NCI-H2171 (cell line): ENCODE measurements at regions not wholly inside any gene's neighbourhood (a gene's known extent, or its start where the extent isn't known, plus 50 kb on each side); places are given as distances from the start of the nearest gene placed in this dataset.

Experiments used
- DNase-seq: peaks from one replicate; lab custom pipeline; 2025; lab: John Stamatoyannopoulos, UW

DNA sequence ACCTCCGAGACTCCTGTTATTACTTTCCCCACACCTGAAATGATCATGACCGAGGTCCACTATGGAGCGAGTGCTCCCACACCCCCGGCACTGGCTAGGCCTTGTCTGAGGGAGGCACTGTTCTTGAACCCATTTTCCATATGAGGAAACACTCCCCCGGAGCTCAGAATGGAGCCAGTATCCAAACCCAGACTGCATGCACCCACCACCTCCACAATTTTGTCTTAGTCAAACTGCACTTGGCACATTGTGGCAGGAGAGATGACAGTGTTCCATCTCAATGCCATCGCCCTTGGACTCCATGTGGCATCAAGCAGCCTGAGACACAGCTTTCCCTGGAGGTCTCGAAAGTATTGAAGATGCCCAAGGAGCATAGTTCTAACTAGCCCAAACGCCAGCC lies 154.1 kb downstream of the NUP210 start:
- DNase-seq: no peak

DNA sequence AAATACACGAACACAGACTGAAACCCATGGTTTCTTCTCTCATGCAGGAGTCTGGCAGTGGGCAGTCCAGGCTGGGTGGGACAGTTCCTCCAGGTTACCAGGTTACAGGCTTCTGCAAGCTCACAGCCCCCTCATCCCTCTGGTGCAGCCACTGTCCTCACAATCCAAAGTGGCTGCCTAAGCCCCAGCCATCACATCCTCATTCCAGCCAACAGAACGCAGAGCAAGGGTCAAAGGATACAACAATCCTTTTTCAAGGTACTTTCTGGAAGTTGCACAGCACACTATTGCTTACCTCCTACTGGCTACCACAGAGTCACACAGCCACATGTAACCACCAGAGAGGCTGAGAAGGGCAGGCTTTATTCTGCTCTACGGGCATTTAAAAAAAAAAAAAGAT lies 154.6 kb downstream of the NUP210 start:
- no peak for DNase-seq

DNA sequence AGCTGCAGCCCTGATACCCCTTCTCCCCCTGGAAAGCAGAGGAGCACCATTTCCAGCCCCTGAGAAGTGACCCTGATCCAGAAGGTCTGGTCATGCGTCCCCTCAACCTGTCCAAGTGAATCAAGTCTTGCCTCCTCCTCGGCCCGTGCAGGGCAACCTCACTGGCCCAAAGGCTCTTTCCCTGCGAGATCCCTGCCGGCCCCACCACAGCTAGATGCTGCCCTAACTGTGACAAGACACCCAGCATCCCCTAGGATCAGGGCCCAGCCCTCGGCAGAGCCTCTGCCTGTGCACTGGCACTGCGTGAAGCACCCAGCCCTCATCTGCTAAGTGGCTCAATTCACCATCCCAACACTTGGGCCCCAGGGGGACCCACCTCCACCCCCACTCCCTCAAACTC lies 155.1 kb downstream of the NUP210 start:
- DNase-seq: no peak

DNA sequence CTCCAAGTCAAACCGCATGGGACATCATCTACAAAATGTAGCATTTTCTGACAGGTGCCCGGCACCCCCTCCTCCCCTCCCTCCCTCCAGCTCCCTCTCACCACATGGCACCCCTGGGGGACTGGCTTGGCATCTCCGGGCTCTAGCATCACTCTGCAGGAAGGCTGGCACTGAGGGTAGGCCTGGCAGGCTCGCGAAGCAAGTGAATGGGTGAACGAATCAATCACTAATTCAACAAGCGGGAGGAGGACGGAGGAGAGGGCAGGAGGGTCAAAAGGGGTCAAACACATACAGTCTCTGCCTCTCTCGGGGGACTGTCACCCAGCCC lies 155.7 kb downstream of the NUP210 start:
- no peak for DNase-seq

DNA sequence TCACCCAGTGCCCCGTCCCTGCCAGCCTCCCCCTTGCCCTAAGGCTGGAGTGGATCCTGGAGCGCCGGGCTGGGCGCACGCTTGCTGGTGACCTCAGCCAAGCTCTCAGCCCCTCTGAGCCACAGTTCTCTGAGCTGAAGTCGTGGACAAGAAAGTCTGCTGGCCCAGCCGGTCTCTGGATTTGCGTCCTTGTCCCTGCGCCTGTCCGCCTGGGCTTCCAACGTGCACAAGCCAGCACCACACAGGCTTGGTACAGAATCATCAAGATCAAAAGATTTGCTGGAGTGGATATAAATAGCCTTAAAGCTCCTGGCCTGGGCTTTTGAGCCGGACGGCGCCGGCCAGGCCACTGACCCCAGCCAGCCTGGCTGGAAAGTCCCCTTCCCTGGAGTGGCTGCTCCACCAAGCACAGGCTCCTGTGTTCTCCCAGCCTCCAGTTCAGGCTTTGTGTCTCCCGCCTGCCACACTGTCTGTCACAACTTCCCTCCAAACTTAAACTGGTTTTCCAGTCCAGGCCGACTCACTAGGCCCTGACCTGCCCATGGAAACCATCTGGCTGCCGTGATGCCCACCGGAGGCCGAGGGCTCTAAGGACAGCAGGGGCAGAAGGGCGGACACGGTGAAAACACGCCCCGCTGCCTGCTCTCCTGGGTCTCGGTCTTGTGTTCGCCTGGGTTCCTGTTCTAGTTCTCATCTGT lies 156.2 kb downstream of the NUP210 start:
- no peak for DNase-seq

DNA sequence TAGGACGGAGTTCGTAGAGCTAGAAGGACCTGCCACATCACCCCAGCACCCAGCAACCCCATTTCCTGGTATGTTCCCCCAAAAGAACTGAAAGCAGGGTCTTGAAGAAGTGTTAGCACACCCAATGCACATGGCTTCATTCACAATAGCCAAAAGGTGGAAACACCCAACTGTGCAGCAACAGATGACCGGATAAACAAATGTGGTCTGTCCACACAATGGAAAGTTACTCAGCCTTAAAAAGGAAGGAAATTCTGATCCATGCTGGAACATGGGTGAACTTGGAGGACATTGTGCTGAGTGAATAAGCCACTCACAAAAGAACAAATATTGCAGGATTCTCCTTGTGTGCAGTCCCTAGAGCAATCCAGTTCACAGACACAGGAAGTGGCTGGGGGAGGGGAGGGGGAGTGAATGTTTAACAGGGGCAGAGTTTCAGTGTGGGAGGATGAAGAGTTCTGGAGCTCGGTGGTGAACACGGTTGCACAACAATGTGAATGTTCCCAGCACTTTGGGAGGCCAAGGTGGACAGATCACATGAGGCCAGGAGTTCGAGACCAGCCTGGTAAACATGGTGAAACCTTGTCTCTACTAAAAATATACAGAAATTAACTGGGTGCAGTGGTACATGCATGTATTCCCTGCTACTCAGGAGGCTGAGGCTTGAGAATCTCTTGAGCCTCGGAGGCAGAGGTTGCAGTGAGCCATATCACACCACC lies 157.5 kb downstream of the NUP210 start:
- no peak for DNase-seq

DNA sequence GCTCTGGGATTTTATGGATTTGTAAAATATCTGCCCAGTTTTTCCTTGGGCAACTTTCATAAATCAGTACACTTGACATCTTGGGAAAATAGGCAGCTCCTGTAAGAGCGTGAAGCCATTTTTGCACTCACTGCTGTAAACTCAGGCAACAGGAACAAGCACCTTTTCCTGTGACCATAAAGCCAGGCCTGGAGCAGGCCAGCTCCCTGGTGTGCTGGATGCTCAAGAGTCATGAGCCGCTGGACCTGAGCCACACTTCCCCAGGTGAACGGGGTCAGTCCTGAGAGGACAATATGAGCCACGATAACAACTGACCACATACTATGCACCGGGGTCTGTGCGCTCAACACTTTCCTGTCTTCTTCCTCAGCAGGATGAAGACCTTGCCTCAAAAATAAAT lies 158.2 kb downstream of the NUP210 start:
- no peak for DNase-seq

DNA sequence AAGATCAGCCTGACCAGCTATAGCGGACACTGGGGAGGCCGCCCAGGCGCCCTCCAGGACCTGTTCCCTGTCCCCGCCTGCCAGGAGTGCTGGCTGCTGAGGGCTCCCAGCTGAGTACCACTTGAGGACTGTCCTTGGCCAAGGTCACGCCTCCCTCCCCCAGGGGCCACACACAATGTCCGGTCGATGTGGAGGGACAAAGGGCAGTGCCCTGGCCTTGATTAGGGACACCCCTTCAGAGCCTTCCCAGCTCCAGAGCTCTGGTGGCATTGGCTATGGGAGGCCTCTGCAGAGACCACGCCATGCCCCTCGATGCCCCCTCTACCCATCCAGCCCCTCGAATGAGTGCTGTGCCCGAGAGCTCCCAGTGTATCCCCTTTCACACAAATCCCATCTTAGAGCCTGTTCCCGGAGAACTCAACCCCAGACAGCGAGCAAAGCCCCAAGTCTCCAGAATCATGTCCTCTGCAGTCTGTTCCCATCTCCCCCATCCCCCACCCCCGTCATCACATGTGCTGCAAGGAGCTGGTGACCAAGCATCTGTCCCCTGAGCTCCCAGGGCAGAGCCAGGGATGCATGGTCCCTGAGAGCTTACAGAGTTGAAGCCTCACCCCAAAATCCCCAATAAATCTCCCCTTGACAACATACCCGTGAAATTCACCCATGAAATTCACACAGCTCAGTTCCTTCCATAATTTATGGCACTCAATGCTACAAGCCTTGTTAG lies 158.9 kb downstream of the NUP210 start:
- DNase-seq: no peak

DNA sequence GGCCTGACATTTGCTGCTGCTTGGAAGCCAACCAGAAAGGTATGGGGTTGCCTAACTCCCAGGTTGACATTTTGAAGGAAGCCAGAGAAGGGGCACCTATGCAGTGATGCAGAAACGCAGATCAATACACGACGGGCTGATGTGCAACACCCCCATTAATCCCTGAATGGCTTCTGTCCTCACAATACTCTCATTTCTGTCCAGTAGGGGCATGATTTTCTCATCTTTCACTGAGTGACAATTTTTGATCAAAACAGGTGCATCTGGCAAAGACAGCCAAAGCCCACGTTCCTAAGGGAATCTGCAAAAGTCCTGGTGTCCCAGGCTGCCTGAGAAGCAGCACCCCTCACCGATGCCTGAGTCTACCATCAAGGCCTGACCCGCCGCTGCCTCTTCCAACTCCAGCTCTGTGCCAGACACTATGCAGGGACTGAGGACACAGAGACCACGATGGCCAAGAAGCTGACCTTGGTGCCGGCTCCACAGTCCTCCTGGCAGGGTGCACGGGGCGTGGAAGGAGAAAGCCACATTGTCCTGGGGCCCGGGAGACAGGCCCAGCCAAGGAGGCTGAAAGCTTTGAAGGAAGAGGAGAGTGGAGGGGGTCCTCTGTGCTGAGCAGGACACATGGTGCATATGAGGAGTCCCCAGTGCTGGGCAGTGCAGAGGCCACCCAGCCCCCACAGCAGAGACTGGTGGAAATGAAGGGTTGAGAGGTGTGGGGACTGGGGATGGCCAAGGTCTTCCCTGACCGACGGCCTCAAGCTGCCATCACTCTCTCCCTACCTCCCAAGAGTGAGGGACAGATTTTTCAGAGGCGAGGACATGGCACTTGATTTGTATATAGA lies 159.6 kb downstream of the NUP210 start:
- no peak for DNase-seq

DNA sequence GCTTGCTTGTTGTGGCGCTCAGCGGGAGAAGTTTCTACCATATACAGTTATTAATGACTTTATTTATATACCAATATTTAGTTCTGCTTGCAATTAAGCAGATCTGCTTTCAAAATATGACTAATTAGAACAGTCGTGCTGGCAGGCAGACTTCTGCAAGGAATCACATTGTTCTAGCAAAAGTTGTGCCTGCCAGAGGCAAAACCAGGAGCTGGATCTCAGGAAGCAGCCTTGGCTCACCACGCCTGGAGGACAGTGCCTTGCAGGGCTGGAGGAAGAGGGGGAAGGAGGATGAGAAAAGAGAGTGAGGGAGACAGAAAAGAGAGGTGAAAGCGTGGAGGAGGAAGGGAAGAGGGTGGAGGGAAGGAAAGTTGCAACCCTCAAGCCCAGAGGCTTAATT lies 160.3 kb downstream of the NUP210 start:
- no peak for DNase-seq

DNA sequence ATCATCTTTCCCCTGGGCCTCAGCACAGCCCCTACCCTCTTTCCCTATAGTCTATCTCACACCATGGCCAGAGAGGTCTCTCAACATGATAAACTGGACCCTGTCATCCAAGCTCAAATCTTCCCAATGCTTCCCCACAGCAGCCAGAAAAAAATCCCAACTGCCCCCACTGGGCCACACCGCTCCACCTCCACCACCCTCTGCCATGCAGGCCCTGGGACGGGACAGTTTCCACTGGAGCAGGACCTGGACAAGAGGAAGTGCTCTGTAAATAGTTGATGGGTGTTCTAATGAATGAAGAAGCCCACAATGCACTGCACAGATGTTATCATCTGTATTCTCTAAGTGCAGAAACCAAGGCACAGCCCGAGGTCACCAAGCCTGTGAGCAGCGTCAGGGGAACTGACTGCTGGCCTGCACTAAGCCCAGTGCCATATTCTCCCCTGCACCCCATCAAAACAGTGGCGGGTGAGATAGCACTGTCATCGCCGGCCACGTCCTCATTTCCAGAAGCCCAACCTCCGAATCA lies 161.1 kb downstream of the NUP210 start:
- DNase-seq: no peak

DNA sequence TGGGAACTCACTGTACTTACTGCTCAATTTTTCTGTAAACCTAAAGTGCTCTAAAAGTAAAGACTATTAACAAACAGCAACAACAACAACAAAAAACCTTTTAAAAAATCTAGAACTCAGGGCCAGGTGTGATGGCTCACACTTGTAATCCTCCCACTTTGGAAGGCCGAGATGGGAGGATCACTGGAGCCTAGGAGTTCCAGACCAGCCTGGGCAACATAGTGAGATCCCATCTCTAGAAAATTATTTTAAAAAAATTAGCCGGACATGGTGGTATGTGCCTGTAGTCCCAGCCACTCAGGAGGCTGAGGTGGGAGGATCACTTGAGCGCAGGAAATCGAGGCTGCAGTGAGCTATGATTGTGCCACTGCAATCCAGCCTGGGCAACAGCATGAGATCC lies 161.8 kb downstream of the NUP210 start:
- no peak for DNase-seq

DNA sequence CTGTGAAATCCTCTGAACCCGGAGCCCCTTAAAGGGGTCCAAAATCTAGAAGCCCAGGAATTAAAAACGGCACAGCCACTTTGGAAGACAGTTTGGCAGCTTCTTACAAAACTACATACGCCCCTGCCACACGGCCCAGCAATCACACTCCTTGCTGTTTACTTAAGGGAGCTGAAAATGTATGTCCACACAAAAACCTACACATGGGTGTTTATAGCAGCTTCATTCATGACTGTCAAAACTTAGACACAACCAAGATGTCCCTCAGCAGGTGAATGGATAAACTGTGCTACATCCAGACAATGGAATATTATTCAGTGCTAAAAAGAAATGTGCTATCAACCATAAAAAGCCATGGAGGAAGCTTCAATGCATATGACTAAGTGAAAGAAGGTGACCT lies 162.5 kb downstream of the NUP210 start:
- DNase-seq: no peak

DNA sequence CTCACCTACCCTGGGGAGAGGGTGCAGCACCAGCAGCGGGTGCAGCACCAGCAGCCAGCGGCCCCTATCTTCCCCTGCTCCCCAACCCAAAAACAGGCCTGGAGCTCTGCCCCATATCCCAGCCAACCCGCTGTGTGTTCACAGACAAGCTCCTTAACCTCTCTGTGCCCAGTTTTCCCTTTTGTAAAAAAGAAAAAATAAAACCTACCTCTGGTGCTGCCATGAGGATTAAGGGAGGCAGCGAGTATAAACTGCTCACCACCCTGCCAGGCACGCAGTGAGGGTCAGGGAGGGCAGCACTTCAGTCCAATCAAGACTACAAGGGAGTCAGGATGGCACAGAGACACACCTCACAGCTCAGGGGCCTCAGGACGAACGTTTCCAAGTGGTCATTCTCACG lies 163.3 kb downstream of the NUP210 start:
- no peak for DNase-seq

DNA sequence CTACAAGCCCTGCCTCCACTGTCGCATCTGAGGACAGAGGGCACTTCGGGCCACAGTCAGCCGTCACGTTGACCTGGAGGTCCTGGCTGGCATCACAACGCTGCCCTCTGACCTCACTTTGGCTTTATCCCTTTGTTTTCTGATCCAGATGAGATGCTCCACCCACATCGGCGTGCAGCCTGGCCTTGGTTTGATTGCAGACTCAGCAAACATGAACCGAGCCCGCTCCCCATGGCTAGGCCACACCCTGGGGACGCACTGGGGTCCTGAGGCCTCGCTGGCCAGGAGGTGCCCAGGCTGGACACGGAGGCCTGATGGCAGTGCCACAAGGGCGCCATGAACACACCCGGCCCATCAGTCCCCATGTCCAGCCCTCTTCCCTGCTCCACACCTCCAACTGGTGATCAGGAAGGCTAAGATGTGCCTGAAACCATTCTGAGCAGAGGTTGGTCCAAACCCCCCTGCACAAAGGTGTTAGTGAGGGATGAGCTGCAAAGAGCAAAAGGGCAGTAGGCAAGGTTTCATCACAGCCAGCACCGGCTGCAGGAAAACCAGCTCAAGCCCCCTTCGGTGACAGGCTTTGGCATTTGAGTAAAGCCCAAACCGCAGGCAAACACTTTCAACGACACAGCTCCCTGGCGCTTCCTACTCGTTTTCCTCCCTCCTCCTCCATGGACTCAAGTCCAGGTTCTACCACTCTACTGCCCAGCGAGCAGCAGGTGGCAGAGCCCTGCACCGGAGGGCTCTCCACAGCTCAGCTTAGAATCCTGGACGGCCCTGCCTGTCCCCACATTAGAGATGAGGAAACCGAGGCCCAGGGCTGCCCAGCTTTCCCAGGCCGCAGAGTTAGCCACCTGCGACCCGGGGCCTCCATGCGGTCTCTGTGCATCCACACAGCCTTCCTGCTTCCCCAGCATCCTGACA lies 165.8 kb downstream of the NUP210 start:
- no peak for DNase-seq

DNA sequence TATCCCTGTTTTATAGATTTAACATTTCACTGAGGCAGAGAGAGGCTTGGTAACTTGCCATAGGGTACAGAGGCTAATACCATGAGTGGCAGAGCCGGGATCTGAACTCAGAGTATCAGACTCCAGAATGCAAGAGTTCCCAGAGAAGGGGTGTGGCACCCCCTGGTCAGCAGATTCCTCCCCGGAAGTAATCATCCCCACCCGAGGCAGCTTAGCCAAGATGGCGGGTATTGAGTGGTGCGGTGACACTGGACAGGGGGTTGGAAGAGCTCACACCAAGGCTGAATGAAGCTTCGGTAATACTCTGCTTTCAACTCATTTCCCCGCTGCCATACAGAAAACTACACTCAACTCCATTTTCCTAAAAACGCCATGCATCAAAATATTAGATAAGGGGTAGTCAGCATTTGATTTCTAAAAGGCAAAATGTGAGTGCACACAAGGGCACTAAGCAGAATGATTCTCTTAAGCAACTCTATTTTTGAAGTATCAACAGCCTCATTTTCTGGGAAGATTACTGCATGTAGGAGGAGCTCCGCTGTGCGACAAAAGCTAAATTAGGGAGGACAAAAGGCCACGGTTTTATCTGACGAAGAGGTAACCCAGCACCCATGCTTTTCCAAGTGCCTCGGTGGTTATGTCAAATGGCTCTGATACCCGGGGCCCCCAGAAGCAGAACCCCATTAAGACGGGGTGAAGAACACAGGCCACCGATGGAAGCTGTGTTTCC lies 166.7 kb downstream of the NUP210 start:
- DNase-seq: no peak

DNA sequence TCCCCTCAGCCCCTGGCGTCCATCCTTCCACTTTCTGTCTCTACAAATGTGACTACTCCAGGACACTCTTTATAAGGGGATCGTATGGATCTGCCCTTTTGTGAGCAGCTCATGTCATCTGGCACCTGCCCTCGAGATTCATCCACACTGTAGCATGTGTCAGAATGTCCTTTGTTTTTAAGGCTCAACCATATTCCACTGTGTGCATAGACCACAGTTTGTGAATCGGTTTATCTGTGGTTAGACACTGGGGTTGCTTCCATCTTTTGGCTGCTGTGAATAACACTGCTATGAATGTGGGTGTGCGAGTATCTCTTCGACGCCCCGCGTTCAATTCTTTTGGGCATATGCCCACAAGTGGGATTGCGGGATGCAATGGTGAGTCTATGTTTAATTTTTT lies 167.9 kb downstream of the NUP210 start:
- no peak for DNase-seq

DNA sequence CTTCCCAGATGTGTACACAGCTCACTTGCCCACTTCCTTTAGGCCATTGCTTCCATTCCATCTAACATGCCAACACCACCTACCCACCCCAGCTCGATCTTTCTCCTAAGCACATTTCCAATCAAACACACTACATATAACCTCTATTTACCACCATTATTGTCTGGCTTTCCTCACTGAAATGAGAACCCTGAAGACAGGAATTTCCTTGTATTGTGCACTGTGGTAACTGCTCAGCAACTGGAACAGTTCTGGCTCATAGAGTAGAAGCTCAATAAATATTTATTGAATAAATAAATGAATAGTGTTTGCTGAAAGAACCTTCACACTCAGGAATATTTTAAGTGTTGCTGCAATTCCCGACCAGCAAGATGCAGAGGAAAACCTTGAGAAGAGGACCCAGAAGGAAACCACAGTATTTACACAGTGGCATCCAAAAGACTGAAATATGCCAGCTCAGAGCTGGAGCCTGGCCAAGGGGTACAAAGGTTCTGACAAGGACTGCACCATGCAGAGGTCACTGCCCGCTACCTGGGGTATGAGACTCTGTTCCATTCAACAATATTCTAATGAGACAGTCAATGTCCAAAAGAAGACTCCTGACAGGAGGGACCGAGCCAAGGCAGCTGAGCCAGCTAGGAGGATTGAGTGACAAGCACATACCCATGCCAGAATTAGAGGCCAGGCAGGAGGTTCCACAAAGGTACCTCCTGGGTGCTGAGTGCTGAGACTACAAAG lies 168.8 kb downstream of the NUP210 start:
- DNase-seq: no peak

DNA sequence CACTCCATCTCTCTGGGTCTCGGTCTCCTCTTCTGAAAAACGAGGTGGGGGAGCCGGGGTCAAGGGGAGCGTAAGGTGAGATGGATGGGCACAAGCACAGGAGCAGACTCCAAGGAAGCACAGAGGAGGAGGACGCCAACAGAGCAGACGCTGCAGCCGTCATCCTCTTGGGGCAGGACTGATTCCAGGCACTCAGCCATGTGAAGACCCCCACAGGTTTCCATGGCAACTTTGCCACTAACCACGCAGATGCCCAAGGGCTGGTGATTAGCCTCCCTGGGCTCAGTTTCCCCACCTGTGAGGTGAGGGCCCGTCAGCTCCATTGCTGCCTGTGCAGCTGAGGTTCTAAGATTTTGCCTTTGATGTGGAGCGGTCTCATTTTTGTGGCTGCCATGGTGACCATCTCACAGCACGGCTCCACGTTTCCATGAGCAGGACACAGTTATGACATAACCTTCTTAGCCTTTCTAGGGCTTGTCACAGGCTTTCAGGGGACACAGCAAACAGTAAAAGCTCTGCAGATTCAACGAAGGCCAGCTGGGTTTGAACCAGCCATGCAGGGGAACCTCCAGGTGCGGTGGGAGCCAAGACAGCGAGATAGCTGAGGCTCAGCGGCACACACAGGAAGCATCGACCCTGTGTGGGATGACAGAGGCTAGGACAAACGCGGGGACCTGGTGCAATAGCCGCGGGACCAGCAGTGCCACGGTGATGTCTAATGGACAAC lies 170.3 kb downstream of the NUP210 start:
- DNase-seq: no peak
